GM18951 (cell line): ENCODE measurements at regions not wholly inside any gene's neighbourhood (a gene's known extent, or its start where the extent isn't known, plus 50 kb on each side); places are given as distances from the start of the nearest gene placed in this dataset.

ENCODE experiments used
- POLR2A ChIP-seq: IDR thresholded peaks from 4 replicates; pipeline ENCODE4 v1.6.1; 2011; ENCODE audit warnings: mild to moderate bottlenecking; ENCODE audit not compliant: insufficient read length, insufficient read depth; ENCODE audit errors: extremely low read depth
- in situ Hi-C: fragments of 300-500 bp; cut with MboI; formaldehyde crosslinking; loops from one replicate; pipeline ENCODE4 v1.12.0; 2022; ENCODE audit warnings: low sequenced_read_pairs, mixed read lengths, inconsistent platforms; ENCODE audit not compliant: unreplicated experiment

DNA sequence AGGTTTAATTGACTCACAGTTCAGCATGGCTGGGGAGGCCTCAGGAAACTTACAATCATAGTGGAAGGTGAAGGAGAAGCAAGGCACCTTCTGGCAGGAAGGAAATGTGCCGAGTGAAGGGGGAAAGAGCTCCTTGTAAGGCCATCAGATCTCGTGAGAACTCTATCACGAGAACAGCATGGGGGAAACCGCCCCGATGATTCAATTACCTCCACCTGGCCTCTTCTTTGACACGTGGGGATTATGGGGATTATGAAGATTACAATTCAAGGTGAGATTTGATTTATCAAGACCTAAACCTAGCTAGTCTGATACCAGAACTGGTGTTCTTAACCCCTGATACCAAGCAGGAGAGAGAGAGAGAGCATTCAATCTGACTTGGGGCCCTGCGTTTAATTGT lies 258.7 kb downstream of the PTEN start:
- TF ChIP-seq POLR2A = no peak
- in situ Hi-C loops = no loop called here

DNA sequence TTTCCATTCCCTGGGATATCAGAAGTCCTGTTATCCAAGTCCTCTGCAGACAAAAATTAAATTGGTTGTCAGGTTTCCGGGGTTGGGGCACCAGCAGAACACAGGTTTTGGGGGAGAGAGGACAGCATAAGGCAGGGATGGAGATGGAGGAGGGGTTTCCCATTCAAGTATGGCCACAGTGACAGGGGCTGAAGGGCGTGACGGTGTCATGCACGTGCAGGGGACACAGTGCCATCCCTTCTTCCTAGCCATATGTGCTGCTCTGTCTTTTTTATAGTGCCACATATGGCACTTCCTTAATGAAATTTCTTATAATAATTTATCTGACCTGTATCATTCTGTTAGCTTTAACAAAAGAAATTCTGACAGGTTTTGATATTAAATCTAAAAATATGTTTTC lies 259.2 kb downstream of the PTEN start:
- no peak for TF ChIP-seq POLR2A
- in situ Hi-C loops = no loop called here

DNA sequence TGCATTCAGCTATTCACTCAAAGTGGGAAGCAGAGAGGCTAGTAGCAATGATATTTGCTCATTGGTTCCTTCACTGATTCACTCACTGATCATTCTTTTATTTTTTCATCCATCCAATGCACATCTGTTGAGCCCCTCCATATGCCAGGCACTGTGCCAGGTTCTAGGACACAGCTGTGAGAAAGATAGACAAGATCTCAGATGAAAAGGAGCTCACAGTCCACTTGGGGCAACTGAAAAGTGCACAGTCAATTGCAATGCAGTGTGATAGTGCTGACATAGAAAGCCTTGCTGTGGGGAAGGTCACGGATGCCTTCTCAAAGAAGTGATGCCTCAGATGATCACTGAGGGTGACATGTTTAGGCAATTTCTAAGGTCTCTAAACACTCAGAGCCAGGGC lies 262.3 kb downstream of the PTEN start:
- TF ChIP-seq POLR2A = no peak
- in situ Hi-C loops = no loop called here

DNA sequence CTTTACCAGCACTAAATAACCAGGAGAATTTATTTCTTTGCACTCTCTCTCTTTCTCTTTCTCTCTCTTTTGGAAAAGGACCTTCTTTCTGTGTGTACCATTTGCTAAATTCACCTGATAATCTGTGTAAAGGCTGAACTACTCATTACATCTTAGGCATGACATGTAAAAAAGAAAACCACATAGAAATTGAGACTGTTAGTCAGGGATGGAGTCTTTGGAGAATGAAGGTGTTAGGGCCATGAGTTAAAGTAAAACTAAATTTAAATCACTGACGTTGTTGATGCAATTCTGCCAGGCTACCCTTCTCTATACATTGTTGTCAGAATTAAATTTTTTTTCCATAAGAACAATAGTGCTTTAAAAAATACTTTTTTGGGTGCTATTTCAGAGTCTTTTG lies 263.3 kb downstream of the PTEN start:
- no peak for TF ChIP-seq POLR2A
- in situ Hi-C loops = no loop called here

DNA sequence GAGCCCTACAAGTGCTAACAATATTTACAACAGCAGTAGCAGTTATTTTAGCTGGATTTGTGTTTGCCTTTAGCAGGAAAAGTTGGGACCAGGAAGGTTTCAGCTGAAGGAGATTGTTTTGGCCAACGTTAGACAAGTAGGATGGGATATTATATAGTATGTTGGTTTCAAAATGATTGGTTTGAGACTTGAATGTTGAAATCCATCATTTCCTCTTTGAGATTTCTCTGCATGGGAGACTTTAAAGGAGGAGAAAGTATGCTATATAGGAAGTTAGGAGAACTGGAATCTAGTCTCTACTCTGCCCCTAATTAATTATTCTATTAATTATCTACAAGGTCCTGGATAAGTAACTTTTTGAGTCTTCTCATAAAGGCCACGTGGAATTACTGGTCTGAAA lies 263.8 kb downstream of the PTEN start:
- in situ Hi-C loops = no loop called here
- TF ChIP-seq POLR2A = no peak

DNA sequence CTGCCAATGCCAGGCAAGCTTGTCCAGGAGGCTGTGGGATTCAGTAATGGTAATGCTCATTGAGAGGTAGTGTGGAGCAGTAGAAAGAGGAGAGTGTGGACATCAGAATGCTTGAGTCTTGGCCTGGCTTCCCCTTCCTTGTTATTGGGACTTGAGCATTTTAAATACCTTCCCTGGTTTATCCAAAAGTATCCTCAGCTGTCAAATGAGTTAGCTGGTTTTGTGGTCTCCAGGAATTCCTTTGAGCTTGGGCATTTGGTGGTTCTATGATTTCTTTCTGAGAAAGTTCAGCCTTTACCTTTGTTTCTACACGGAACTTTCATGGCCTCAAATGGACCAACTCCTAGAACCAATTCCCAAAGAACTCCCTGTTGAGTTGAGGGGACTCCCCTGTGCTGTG lies 264.3 kb downstream of the PTEN start:
- TF ChIP-seq POLR2A = no peak
- in situ Hi-C loops = no loop called here

DNA sequence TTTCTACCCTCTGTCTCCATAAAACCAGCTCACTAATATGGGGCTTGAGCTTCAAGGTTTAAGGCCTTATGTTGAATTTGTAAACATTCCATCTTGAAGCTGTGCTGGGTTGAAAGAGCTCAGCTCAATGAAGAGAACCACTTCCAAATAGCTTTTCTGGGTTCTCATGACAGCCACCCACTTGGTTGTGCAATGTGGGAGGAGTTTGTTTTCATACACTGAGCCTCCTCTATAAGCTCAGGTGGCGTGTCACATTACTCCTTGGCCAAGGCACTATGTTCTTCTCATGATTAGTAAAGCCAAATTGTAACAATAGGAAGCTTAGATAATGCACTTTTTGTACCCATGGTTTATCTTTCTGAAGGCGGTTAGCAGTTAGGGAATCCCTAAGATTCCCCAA lies 265.6 kb downstream of the PTEN start:
- in situ Hi-C loops = no loop called here

DNA sequence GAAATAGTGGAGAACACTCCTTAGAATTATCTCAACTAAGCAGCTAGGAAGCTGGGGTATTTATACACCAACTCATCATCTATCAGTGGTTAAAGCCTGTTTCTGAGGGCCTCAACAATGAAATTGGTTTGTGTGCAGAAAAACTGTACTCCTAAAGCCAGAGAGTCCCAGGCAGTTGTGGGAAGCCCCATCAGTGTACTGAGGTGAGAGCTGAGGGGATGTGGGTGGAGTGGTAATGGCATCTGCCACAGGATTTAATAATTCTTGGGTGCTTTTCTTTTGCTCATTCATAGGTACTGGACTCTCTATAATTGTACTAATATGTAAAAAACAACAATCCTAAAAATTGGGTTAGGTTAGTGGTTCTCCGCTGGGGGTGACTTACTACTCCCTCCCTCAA lies 267.5 kb downstream of the PTEN start:
- in situ Hi-C loops = no loop called here
- no peak for TF ChIP-seq POLR2A

More for the DNA sequence above, 265.6 kb downstream of the PTEN start:
- TF ChIP-seq POLR2A = no peak

DNA sequence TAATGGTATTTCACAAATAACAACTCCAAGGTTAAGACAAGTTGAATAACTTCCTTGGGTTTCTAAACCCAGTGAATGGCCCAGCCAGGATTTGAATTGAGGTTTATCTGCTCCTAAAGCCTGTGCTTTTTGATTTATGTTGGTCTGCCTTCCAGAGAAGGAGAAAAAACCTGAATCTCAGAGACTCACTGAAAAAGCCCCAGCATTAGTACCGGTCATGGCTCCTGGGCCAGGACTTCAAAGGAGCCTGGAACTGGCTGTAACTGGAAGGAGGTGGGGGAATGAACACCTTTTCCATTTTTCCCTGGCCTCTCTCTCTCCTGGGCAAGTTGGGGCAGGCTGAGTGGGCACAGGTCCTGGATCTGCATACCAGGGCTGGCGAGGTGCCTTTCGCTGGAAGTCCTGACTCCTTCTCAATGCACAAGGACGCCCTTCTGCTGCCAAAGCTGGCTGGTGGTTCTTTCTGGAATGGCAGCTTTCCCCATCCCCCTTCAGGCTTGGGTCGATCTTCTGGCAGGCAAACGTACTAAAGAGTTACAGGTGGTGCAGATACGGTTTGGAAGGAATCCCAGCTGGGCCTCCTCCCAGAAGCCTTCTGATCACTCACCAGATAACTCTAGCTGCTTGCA lies 268.2 kb downstream of the PTEN start:
- TF ChIP-seq POLR2A = no peak
- in situ Hi-C loops = no loop called here

DNA sequence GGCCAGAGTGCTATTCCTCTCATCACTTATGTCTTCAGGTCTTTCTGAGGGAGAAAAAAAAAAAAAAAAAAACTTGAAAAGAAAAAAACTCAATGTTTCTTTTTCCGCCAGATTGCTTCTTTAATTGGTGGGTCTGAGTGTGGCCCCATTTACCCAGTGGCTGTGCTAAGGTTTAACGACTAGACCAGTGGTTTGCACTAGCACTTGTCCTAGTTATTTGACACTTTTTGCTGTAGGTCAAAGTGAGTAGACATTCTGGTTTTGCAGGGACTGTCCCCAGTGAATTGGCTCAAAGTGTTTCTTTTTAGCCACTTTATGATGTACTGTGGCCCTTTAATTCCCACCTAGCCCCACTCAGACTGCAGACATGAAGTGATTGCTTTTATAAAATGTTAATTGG lies 273.3 kb downstream of the PTEN start:
- TF ChIP-seq POLR2A = no peak
- in situ Hi-C loops = no loop called here

DNA sequence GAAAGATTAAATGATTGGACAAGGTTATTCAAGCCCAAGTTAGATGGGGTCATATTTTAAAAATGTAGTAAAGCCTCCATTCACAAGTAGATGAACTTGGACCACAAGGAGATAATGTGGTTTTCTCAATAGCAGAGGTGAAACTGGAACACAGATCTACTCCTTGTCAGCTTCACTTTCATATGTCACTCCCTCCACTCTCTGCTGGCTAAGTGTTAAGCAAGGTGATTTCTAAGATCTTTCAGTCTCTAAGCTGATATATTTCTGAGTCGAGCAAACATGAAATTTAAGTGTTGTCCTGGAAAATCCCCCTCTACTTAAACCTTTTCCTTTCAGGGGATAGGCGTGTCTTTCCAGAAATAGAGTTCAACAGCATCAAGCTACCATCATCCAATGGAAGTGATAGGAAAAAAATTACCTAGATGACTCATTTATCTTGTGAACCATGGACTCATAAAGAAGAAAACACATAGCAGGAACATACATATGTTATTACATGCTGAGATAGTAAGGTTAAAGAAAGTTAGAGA lies 275.0 kb downstream of the PTEN start:
- in situ Hi-C loops = no loop called here

DNA sequence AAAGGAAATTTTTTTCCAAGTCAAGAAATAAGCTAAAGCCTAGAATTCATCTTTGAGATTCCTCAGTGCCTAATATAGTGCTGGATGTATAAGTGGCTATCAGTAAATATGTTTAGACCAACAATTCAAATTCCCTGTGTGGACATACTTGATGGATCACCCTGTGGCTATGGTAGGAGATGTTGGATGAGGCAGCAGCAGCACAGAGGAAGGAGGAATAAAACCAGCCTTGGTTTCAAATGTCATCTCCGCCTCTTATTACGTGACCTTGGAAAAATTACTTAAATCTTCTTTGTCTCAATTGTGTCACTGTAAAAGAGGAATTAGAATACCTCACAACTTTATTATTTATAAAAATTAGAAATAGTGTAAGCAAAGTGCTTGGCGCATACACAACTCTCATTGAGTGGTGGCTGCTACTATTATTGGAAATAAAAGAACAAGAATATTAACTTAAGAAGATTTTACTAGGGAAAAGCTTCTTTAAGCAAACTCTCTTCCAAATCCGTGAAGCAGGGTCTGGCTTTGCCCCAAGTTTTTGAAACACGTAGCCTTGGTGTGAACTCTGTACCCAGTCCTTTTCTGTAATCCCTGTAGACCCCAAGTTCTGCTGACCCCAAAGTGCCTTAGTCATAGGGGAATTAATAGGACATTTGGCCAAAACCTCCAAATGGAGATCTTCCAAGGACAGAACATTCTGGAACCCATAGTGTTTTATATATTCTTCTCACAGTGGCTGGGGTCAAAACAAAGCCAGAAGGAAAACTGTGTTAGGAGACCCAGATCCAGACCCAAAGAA lies 283.8 kb downstream of the PTEN start:
- no peak for TF ChIP-seq POLR2A
- in situ Hi-C loops = no loop called here

More for the DNA sequence above, 275.0 kb downstream of the PTEN start:
- TF ChIP-seq POLR2A = no peak

DNA sequence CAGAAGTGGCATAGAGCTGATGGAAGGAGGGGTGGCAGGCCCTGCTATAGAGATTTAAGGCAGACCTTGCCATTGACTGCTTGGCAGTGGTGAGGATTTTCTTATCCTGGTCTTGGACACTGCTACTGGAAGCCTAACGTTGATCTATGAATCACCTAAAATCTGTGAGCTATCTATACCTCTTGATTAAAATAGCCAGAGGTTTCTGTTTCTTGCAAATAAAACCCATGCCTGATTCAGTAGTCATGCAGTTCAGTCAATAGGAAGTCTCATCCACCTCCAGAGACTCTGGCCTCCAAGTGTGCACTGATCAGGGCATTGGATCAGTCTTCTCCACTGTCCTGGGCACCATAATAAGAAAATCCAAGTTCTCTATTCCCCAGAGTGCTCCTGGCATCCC lies 286.5 kb downstream of the PTEN start:
- TF ChIP-seq POLR2A = no peak
- in situ Hi-C loops = no loop called here

DNA sequence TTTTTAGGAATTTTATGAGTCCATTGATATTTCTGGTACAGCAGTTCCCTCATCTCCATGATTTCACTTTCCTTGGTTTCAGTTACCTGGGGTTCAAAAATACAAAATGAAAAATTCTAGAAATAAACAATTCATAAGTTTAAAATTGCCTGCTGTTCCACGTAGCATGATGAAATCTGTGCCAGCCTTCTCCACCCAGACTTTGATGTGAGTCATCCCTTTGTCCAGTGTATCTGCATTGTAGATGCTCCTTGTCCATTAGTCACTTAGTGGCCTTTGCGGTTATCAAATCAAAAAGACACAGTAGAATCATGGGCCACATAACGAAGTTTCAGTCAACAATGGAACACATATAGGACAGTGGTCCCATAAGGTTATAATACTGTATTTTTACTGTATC lies 286.9 kb downstream of the PTEN start:
- in situ Hi-C loops = no loop called here
- TF ChIP-seq POLR2A = no peak
